HCT116 (cell line): ENCODE measurements at regions not wholly inside any gene's neighbourhood (a gene's known extent, or its start where the extent isn't known, plus 50 kb on each side); places are given as distances from the start of the nearest gene placed in this dataset.
A peak's percentile ranks its signal among the peaks of the same experiment; 100 is the strongest.

Experiments used
- ATAC-seq: fragments of 200-7000 bp; cut with Tn5 transposase; 2 replicates; pipeline ENCODE4 v1.9.1; 2020; ENCODE audit warnings: mild to moderate bottlenecking, moderate library complexity
- BruUV-seq: library from RNA; stranded (reverse); fragments of 400-500 nt; replicated peaks from 2 replicates; lab custom pipeline; 2021; lab: Mats Ljungman, UMichigan
- CTCF ChIA-PET: fragments of 300-600 bp; sonication (Branson Sonifier 250); formaldehyde crosslinking; loops from one replicate; lab custom pipeline; 2021; ENCODE audit warnings: antibody characterized with exemption; lab: Charles Lee
- POLR2A ChIA-PET: fragments of 300-600, 350-600 bp; sonication (Branson Sonifier 250); formaldehyde crosslinking; loops from one replicate; lab custom pipeline; 2021; ENCODE audit warnings: antibody characterized with exemption; lab: Charles Lee
- RAD21 ChIA-PET, 2 experiments: fragments of 300-600 bp; sonication (Branson Sonifier 250); formaldehyde crosslinking; loops; one replicate each; lab custom pipeline; 2023; ENCODE audit warnings: low total read pairs in 2 of 2; ENCODE audit not compliant: uncharacterized antibody in 2 of 2, unreplicated experiment in 2 of 2, low non-redundant PET in 1 of 2; lab: Charles Lee
- DNase-seq: peaks from one replicate; pipeline ENCODE4 v3.0.0-alpha.2; 2010; ENCODE audit warnings: low read depth, low spot score
- H2AFZ ChIP-seq: fragments of 200-600 bp; shearing (Covaris generic), sonication (generic); 2 replicates; pipeline ENCODE4 v1.6.1; 2017; ENCODE audit warnings: low read depth, mixed run types, mixed read lengths, antibody characterized with exemption, low read length; ENCODE audit not compliant: poor library complexity, severe bottlenecking
- H3K27ac ChIP-seq: 2 replicates; pipeline ENCODE4 v1.5.1; 2012; ENCODE audit warnings: low read depth, low read length
- H3K27me3 ChIP-seq: fragments of 200-600 bp; sonication (generic); 2 replicates; pipeline ENCODE4 v1.6.1; 2016; ENCODE audit warnings: mixed run types, low read length, mixed read lengths; ENCODE audit not compliant: insufficient read depth
- H3K36me3 ChIP-seq, 2 experiments: fragments of 200-500 bp in 1 of 2; fragments of 200-600 bp in 1 of 2; sonication (Bioruptor generic) in 1 of 2; sonication (generic) in 1 of 2; 2 replicates each; pipeline versions ENCODE4 v1.5.1 to v1.6.1; 2014 to 2016; ENCODE audit warnings: low read length in 2 of 2, inconsistent platforms in 1 of 2, mixed read lengths in 1 of 2, mixed run types in 1 of 2; ENCODE audit not compliant: insufficient read depth in 2 of 2, control insufficient read depth in 1 of 2
- H3K4me1 ChIP-seq, 2 experiments: fragments of 200-600 bp in 1 of 2; sonication (generic) in 1 of 2; 2 replicates each; pipeline versions ENCODE4 v1.5.1 to v1.6.1; 2012 to 2017; ENCODE audit warnings: low read length in 2 of 2, inconsistent platforms in 1 of 2, mild to moderate bottlenecking in 1 of 2, mixed read lengths in 1 of 2, mixed run types in 1 of 2, moderate library complexity in 1 of 2; ENCODE audit not compliant: insufficient read depth in 2 of 2, control insufficient read depth in 1 of 2
- H3K4me2 ChIP-seq: fragments of 200-600 bp; sonication (generic); 2 replicates; pipeline ENCODE4 v1.6.1; 2017; ENCODE audit warnings: mixed run types, low read length, mixed read lengths
- H3K4me3 ChIP-seq, 2 experiments: fragments of 200-600 bp in 1 of 2; sonication (generic) in 1 of 2; replicated peaks in 1 of 2; 2 replicates each; pipeline ENCODE4 v1.5.1; 2011 to 2016; ENCODE audit warnings: low read length in 2 of 2, control low read depth in 1 of 2, low read depth in 1 of 2, mild to moderate bottlenecking in 1 of 2, mixed read lengths in 1 of 2, mixed run types in 1 of 2
- H3K79me2 ChIP-seq: fragments of 200-600 bp; sonication (generic); 2 replicates; pipeline ENCODE4 v1.6.1; 2017; ENCODE audit warnings: mild to moderate bottlenecking, mixed run types, low read length, moderate library complexity, mixed read lengths; ENCODE audit not compliant: insufficient read depth
- H3K9ac ChIP-seq: fragments of 200-600 bp; sonication (generic); 2 replicates; pipeline ENCODE4 v1.6.1; 2016; ENCODE audit warnings: low read length, mixed read lengths
- H3K9me2 ChIP-seq: fragments of 200-600 bp; sonication (generic), shearing (Covaris generic); 2 replicates; pipeline ENCODE4 v1.6.1; 2017; ENCODE audit warnings: mixed run types, mild to moderate bottlenecking, moderate library complexity; ENCODE audit not compliant: insufficient read depth
- H3K9me3 ChIP-seq, 2 experiments: fragments of 200-500 bp in 1 of 2; fragments of 200-600 bp in 1 of 2; sonication (Bioruptor generic) in 1 of 2; sonication (generic) in 1 of 2; 2 replicates each; pipeline ENCODE4 v1.6.1; 2014 to 2017; ENCODE audit warnings: low read length in 2 of 2, mixed read lengths in 2 of 2, inconsistent platforms in 1 of 2, low read depth in 1 of 2, mild to moderate bottlenecking in 1 of 2, mixed run types in 1 of 2, moderate library complexity in 1 of 2; ENCODE audit not compliant: control insufficient read depth in 1 of 2, insufficient read depth in 1 of 2
- H4K20me1 ChIP-seq: fragments of 200-600 bp; sonication (generic), shearing (Covaris generic); 2 replicates; pipeline ENCODE4 v1.6.1; 2017; ENCODE audit warnings: mixed run types, mild to moderate bottlenecking, moderate library complexity; ENCODE audit not compliant: insufficient read depth
- JUND ChIP-seq: IDR thresholded peaks from 2 replicates; pipeline ENCODE4 v1.6.1; 2012
- RAD21 ChIP-seq: IDR thresholded peaks from 2 replicates; pipeline ENCODE4 v1.6.1; 2012; ENCODE audit warnings: low read depth, mild to moderate bottlenecking
- TCF7L2 ChIP-seq: IDR thresholded peaks from 2 replicates; pipeline ENCODE4 v1.7.0; 2011; ENCODE audit warnings: borderline replicate concordance, inconsistent platforms; ENCODE audit not compliant: insufficient read depth, insufficient read length; ENCODE audit errors: extremely low read depth
- intact Hi-C: fragments of 100-400 bp; cut with micrococcal nuclease; formaldehyde crosslinking; loops from 2 replicates; pipeline ENCODE4 v1.10.0; 2022
- TF ChIP-seq, protein P1 (sequence below): IDR thresholded peaks from 2 replicates; pipeline ENCODE4 v1.6.1; 2012; ENCODE audit warnings: low read depth
- TF ChIP-seq, protein P2 (sequence below), 3 experiments: fragments of 200-600 bp in 1 of 3; sonication (generic) in 1 of 3; IDR thresholded peaks in 2 of 3; conservative IDR thresholded peaks in 1 of 3; 2 replicates each; pipeline ENCODE4 v1.5.1; 2012 to 2017; ENCODE audit warnings: low read depth in 2 of 3, low read length in 2 of 3, antibody characterized with exemption in 1 of 3, borderline replicate concordance in 1 of 3, control low read depth in 1 of 3, mild to moderate bottlenecking in 1 of 3, mixed read lengths in 1 of 3, mixed run types in 1 of 3, moderate library complexity in 1 of 3; ENCODE audit not compliant: insufficient read depth in 1 of 3

DNA sequence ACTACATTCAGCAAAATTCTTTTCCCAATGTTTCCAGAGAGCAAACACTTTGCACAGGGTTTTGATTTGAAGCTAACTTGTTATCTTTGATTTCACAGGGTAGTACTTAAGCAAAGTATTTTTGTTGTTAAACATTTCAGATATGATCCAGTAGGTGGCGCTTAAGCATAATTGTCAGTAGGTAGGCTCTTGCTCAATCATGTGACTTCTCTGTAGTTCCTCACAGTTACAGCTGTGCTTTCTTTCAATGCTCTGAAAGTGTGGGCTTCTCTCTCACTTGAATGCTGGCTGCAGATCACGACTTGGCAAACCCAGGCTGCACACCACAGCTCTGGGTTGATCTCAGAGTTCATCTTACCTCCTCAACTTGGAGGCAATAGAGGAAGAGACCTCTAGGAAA is 1016.5 kb downstream of the SH3BGRL start:
- no peaks in the 10 kb centered on the region for H3K27me3 ChIP-seq
- H3K9me2 ChIP-seq: no peaks in the 10 kb centered on the region
- TF ChIP-seq RAD21 (peak; percentile 33; the same call in 1 of the 2 replicates), JUND (no peak), TCF7L2 (no peak)
- TF ChIP-seq, protein P1, sequence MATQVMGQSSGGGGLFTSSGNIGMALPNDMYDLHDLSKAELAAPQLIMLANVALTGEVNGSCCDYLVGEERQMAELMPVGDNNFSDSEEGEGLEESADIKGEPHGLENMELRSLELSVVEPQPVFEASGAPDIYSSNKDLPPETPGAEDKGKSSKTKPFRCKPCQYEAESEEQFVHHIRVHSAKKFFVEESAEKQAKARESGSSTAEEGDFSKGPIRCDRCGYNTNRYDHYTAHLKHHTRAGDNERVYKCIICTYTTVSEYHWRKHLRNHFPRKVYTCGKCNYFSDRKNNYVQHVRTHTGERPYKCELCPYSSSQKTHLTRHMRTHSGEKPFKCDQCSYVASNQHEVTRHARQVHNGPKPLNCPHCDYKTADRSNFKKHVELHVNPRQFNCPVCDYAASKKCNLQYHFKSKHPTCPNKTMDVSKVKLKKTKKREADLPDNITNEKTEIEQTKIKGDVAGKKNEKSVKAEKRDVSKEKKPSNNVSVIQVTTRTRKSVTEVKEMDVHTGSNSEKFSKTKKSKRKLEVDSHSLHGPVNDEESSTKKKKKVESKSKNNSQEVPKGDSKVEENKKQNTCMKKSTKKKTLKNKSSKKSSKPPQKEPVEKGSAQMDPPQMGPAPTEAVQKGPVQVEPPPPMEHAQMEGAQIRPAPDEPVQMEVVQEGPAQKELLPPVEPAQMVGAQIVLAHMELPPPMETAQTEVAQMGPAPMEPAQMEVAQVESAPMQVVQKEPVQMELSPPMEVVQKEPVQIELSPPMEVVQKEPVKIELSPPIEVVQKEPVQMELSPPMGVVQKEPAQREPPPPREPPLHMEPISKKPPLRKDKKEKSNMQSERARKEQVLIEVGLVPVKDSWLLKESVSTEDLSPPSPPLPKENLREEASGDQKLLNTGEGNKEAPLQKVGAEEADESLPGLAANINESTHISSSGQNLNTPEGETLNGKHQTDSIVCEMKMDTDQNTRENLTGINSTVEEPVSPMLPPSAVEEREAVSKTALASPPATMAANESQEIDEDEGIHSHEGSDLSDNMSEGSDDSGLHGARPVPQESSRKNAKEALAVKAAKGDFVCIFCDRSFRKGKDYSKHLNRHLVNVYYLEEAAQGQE: no peak
- TF ChIP-seq, protein P2, sequence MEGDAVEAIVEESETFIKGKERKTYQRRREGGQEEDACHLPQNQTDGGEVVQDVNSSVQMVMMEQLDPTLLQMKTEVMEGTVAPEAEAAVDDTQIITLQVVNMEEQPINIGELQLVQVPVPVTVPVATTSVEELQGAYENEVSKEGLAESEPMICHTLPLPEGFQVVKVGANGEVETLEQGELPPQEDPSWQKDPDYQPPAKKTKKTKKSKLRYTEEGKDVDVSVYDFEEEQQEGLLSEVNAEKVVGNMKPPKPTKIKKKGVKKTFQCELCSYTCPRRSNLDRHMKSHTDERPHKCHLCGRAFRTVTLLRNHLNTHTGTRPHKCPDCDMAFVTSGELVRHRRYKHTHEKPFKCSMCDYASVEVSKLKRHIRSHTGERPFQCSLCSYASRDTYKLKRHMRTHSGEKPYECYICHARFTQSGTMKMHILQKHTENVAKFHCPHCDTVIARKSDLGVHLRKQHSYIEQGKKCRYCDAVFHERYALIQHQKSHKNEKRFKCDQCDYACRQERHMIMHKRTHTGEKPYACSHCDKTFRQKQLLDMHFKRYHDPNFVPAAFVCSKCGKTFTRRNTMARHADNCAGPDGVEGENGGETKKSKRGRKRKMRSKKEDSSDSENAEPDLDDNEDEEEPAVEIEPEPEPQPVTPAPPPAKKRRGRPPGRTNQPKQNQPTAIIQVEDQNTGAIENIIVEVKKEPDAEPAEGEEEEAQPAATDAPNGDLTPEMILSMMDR (IDR thresholded peaks at IDR 0.05 in 2 of 3, conservative IDR thresholded peaks at IDR 0.05 in 1 of 3; ENCODE audit: borderline replicate concordance in 1 of 3, insufficient read depth in 1 of 3, low read depth in 2 of 3, low read length in 2 of 3): peak in 1 of 3 experiments; percentile 39; a peak in 2 of 6 replicates
- TF ChIP-seq, all 23 proteins: peak for 2
- DNase-seq (no peak), ATAC-seq (no peak)
- Histone ChIP-seq H3K79me2 (no peaks in the 10 kb centered on the region), H3K4me2 (no peak overlapping the region), H3K27ac (no peak overlapping the region), H4K20me1 (no peaks in the 10 kb centered on the region), H3K9ac (no peak overlapping the region), H3K36me3 (no peaks in the 10 kb centered on the region), H3K4me1 (no peaks in the 10 kb centered on the region), H3K9me3 (no peaks in the 10 kb centered on the region), H3K4me3 (no peak overlapping the region), H2AFZ (no peak overlapping the region)
- intact Hi-C loops: no loop called here
- POLR2A ChIA-PET: no interaction called here
- RAD21 ChIA-PET: no interaction called here
- no TSS peak for BruUV-seq
- CTCF ChIA-PET: interaction anchor here (0.8 to 1.6 kb wide), 3 partner anchors 12 to 1417 kb away, joined by 4 read pairs; no protein-coding TSS in a partner anchor
